ENCODE measurements at regions not wholly inside any gene's neighbourhood (a gene's known extent, or its start where the extent isn't known, plus 50 kb on each side); places are given as distances from the start of the nearest gene placed in this dataset.

- no peak for TF ChIP-seq CTCF (conservative IDR thresholded peaks at IDR 0.05)
- no peak for TF ChIP-seq EZH2 (IDR thresholded peaks at IDR 0.05; ENCODE audit: low read depth)
Observed at GRCh38 chr1:55888685-55889317, 673.6 kb upstream of the USP24 start.
